Liver (tissue), 8 donors: ENCODE measurements at regions not wholly inside any gene's neighbourhood (a gene's known extent, or its start where the extent isn't known, plus 50 kb on each side); places are given as distances from the start of the nearest gene placed in this dataset.
A peak's percentile ranks its signal among the peaks of the same experiment; 100 is the strongest.

Source experiments
- DNase-seq: peaks from one replicate; pipeline ENCODE4 v3.0.0-alpha.2; 2017; ENCODE audit warnings: low spot score
- H3K27ac ChIP-seq, 2 donors: one replicate each; pipeline ENCODE4 v1.7.0; 2013; ENCODE audit warnings: inconsistent platforms in 2 of 2, low read length in 2 of 2, control low read depth in 1 of 2, low read depth in 1 of 2, mild to moderate bottlenecking in 1 of 2
- H3K27me3 ChIP-seq, 4 donors: one replicate each; pipeline versions ENCODE4 v1.6.1 to v1.7.0; 2013; ENCODE audit warnings: low read length in 3 of 4, inconsistent platforms in 1 of 4, mild to moderate bottlenecking in 1 of 4, moderate library complexity in 1 of 4; ENCODE audit not compliant: control insufficient read depth in 4 of 4, insufficient read depth in 4 of 4
- H3K36me3 ChIP-seq, 4 donors: one replicate each; pipeline versions ENCODE4 v1.6.1 to v1.7.0; 2013; ENCODE audit warnings: low read length in 3 of 4, mild to moderate bottlenecking in 3 of 4, low read depth in 1 of 4, moderate library complexity in 1 of 4; ENCODE audit not compliant: control insufficient read depth in 4 of 4, insufficient read depth in 3 of 4
- H3K4me1 ChIP-seq, 4 donors: one replicate each; pipeline versions ENCODE4 v1.6.1 to v1.7.0; 2013; ENCODE audit warnings: low read length in 3 of 4, mild to moderate bottlenecking in 3 of 4, moderate library complexity in 1 of 4; ENCODE audit not compliant: control insufficient read depth in 4 of 4, insufficient read depth in 4 of 4
- H3K4me3 ChIP-seq, 3 donors: one replicate each; pipeline versions ENCODE4 v1.6.1 to v1.7.0; 2013; ENCODE audit warnings: low read length in 3 of 3, control low read depth in 1 of 3, low read depth in 1 of 3, mild to moderate bottlenecking in 1 of 3
- H3K9ac ChIP-seq, 2 donors: one replicate each; pipeline ENCODE4 v1.7.0; 2013; ENCODE audit warnings: low read length in 2 of 2, mild to moderate bottlenecking in 2 of 2, moderate library complexity in 2 of 2, control low read depth in 1 of 2, low read depth in 1 of 2
- H3K9me3 ChIP-seq, 4 donors: one replicate each; pipeline versions ENCODE4 v1.6.1 to v1.7.0; 2013; ENCODE audit warnings: low read length in 3 of 4; ENCODE audit not compliant: control insufficient read depth in 4 of 4
- EGR1 ChIP-seq, 2 donors: IDR thresholded peaks; 2 replicates each; pipeline ENCODE4 v1.6.1; 2016 to 2018; ENCODE audit warnings: antibody characterized with exemption in 2 of 2, low read depth in 2 of 2
- FOXA1 ChIP-seq: IDR thresholded peaks from 2 replicates; pipeline ENCODE4 v1.6.1; 2016; ENCODE audit warnings: antibody characterized with exemption
- FOXA2 ChIP-seq: IDR thresholded peaks from 2 replicates; pipeline ENCODE4 v1.6.1; 2016; ENCODE audit warnings: antibody characterized with exemption
- GABPA ChIP-seq, 2 donors: IDR thresholded peaks in 1 of 2; conservative IDR thresholded peaks in 1 of 2; 2 replicates each; pipeline ENCODE4 v1.6.1; 2016; ENCODE audit warnings: antibody characterized with exemption in 2 of 2, mild to moderate bottlenecking in 1 of 2, moderate library complexity in 1 of 2
- HNF4A ChIP-seq, 2 donors: conservative IDR thresholded peaks; 2 replicates each; pipeline ENCODE4 v1.6.1; 2016; ENCODE audit warnings: antibody characterized with exemption in 2 of 2, mild to moderate bottlenecking in 2 of 2
- HNF4G ChIP-seq: IDR thresholded peaks from 2 replicates; pipeline ENCODE4 v1.6.1; 2016; ENCODE audit warnings: antibody characterized with exemption
- JUND ChIP-seq, 2 donors: IDR thresholded peaks; 2 replicates each; pipeline ENCODE4 v1.6.1; 2016; ENCODE audit warnings: antibody characterized with exemption in 2 of 2
- MAX ChIP-seq: IDR thresholded peaks from 2 replicates; pipeline ENCODE4 v1.6.1; 2016; ENCODE audit warnings: antibody characterized with exemption
- NR2F2 ChIP-seq: IDR thresholded peaks from 2 replicates; pipeline ENCODE4 v1.6.1; 2016; ENCODE audit warnings: antibody characterized with exemption
- RAD21 ChIP-seq, 2 donors: IDR thresholded peaks; 2 replicates each; pipeline ENCODE4 v1.6.1; 2016; ENCODE audit warnings: antibody characterized with exemption in 2 of 2, mild to moderate bottlenecking in 2 of 2
- RXRA ChIP-seq, 2 donors: IDR thresholded peaks; 2 replicates each; pipeline ENCODE4 v1.6.1; 2017 to 2018; ENCODE audit warnings: antibody characterized with exemption in 2 of 2, mild to moderate bottlenecking in 1 of 2
- SP1 ChIP-seq: IDR thresholded peaks from 2 replicates; pipeline ENCODE4 v1.6.1; 2018; ENCODE audit warnings: antibody characterized with exemption, mild to moderate bottlenecking
- TAF1 ChIP-seq: conservative IDR thresholded peaks from 2 replicates; pipeline ENCODE4 v1.6.1; 2016; ENCODE audit warnings: antibody characterized with exemption, mild to moderate bottlenecking
- YY1 ChIP-seq: IDR thresholded peaks from 2 replicates; pipeline ENCODE4 v1.6.1; 2016; ENCODE audit warnings: antibody characterized with exemption, mild to moderate bottlenecking
- ZBTB33 ChIP-seq: IDR thresholded peaks from 2 replicates; pipeline ENCODE4 v1.6.1; 2016; ENCODE audit warnings: antibody characterized with exemption
- WGBS: extraction: QIAGEN DNeasy Blood & Tissue Kit; methylation state at CpG from one replicate; pipeline ENCODE4 v1.1.7; 2013; 5-methylcytosine and 5-hydroxymethylcytosine counted together
- TF ChIP-seq, protein P1 (sequence below): fragments of 150-350 bp; IDR thresholded peaks from 2 replicates; pipeline ENCODE4 v1.5.1; 2017; ENCODE audit warnings: improper control_type of control experiment, low read depth, low read length; ENCODE audit not compliant: missing input control
- TF ChIP-seq, protein P2 (sequence below): IDR thresholded peaks from 2 replicates; pipeline ENCODE4 v1.6.1; 2016; ENCODE audit warnings: antibody characterized with exemption, mild to moderate bottlenecking
- TF ChIP-seq, protein P3 (sequence below): IDR thresholded peaks from 2 replicates; pipeline ENCODE4 v1.6.1; 2016; ENCODE audit warnings: antibody characterized with exemption
- donor health status: healthy.
- donor health status: healthy.
- donor health status: healthy.
- donor health status: healthy.
- donor health status: healthy.

- TF ChIP-seq, protein P1, sequence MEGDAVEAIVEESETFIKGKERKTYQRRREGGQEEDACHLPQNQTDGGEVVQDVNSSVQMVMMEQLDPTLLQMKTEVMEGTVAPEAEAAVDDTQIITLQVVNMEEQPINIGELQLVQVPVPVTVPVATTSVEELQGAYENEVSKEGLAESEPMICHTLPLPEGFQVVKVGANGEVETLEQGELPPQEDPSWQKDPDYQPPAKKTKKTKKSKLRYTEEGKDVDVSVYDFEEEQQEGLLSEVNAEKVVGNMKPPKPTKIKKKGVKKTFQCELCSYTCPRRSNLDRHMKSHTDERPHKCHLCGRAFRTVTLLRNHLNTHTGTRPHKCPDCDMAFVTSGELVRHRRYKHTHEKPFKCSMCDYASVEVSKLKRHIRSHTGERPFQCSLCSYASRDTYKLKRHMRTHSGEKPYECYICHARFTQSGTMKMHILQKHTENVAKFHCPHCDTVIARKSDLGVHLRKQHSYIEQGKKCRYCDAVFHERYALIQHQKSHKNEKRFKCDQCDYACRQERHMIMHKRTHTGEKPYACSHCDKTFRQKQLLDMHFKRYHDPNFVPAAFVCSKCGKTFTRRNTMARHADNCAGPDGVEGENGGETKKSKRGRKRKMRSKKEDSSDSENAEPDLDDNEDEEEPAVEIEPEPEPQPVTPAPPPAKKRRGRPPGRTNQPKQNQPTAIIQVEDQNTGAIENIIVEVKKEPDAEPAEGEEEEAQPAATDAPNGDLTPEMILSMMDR = peak; percentile 63
- TF ChIP-seq RAD21 (IDR thresholded peaks at IDR 0.05) = peak; percentile 70 to 78
- no peak for TF ChIP-seq FOXA2
- TF ChIP-seq RXRA (IDR thresholded peaks at IDR 0.05) = no peak
- no peak for TF ChIP-seq TAF1
- no peak for TF ChIP-seq HNF4G
- Histone ChIP-seq H3K9ac (no peak overlapping the region), H3K36me3 (no peaks in the 10 kb centered on the region), H3K9me3 (no peaks in the 10 kb centered on the region), H3K4me3 (peak overlapping the region in 1 of 3 donors; percentile 25), H3K4me1 (peaks cover 8 to 14% (median 11%) of the 10 kb centered on the region in 4 donors), H3K27me3 (peaks cover 0 to 6% (median 4%) of the 10 kb centered on the region in 4 donors), H3K27ac (no peak overlapping the region)
- WGBS = 5% methylated on average over 67 of the region's 67 CpGs
- peak; percentile 74 for DNase-seq
These were observed 134.7 kb downstream of the TPRA1 start for GRCh38 chr3:127455541-127456450.

DNA sequence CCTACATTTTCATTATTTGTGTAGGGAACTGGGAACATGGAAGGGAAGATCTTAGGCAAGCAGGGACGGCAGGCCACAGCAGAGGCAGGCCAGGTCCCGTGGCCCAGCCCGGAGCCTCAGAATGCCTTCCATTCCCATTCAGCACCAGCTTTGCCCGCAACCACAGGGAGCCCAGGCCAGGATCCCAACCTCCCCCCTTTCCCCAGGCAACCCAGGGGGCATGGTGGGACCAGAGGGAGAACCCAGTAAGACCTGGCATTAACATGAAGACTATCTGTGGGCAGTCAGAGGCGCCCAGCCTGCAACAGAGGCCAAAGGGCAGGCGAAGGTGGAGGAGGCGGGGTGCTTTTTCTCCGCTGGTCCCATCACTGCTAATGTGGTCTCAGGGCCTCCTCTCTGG, 135.6 kb downstream of the TPRA1 start:
- H3K36me3 ChIP-seq = no peaks in the 10 kb centered on the region
- no peak overlapping the region for H3K27ac ChIP-seq
- peaks cover 8 to 14% (median 11%) of the 10 kb centered on the region in 4 donors for H3K4me1 ChIP-seq
- TF ChIP-seq FOXA2 = no peak
- TF ChIP-seq YY1 = no peak
- TF ChIP-seq GABPA (IDR thresholded peaks at IDR 0.05 in 1 of 2, conservative IDR thresholded peaks at IDR 0.05 in 1 of 2) = no peak
- TF ChIP-seq JUND (IDR thresholded peaks at IDR 0.05) = no peak
- no peak for TF ChIP-seq RAD21 (IDR thresholded peaks at IDR 0.05)
- TF ChIP-seq TAF1 = no peak
- no peak for TF ChIP-seq FOXA1
- TF ChIP-seq, protein P1 = no peak
- no peak for TF ChIP-seq HNF4G
- TF ChIP-seq MAX = no peak
- no peak for TF ChIP-seq SP1
- TF ChIP-seq, protein P2, sequence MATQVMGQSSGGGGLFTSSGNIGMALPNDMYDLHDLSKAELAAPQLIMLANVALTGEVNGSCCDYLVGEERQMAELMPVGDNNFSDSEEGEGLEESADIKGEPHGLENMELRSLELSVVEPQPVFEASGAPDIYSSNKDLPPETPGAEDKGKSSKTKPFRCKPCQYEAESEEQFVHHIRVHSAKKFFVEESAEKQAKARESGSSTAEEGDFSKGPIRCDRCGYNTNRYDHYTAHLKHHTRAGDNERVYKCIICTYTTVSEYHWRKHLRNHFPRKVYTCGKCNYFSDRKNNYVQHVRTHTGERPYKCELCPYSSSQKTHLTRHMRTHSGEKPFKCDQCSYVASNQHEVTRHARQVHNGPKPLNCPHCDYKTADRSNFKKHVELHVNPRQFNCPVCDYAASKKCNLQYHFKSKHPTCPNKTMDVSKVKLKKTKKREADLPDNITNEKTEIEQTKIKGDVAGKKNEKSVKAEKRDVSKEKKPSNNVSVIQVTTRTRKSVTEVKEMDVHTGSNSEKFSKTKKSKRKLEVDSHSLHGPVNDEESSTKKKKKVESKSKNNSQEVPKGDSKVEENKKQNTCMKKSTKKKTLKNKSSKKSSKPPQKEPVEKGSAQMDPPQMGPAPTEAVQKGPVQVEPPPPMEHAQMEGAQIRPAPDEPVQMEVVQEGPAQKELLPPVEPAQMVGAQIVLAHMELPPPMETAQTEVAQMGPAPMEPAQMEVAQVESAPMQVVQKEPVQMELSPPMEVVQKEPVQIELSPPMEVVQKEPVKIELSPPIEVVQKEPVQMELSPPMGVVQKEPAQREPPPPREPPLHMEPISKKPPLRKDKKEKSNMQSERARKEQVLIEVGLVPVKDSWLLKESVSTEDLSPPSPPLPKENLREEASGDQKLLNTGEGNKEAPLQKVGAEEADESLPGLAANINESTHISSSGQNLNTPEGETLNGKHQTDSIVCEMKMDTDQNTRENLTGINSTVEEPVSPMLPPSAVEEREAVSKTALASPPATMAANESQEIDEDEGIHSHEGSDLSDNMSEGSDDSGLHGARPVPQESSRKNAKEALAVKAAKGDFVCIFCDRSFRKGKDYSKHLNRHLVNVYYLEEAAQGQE = no peak
- TF ChIP-seq EGR1 (IDR thresholded peaks at IDR 0.05; ENCODE audit: low read depth in 2 of 2) = no peak
- TF ChIP-seq NR2F2 = no peak
- TF ChIP-seq RXRA (IDR thresholded peaks at IDR 0.05) = no peak
- no peak for TF ChIP-seq HNF4A (conservative IDR thresholded peaks at IDR 0.05)
- TF ChIP-seq, protein P3, sequence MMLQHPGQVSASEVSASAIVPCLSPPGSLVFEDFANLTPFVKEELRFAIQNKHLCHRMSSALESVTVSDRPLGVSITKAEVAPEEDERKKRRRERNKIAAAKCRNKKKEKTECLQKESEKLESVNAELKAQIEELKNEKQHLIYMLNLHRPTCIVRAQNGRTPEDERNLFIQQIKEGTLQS = no peak
- no peak for TF ChIP-seq ZBTB33
- 77% methylated on average over 8 of the region's 8 CpGs for WGBS
- no peaks in the 10 kb centered on the region for H3K9me3 ChIP-seq
- peaks cover 0 to 6% (median 4%) of the 10 kb centered on the region in 4 donors for H3K27me3 ChIP-seq
- no peak for DNase-seq
- H3K9ac ChIP-seq = no peak overlapping the region
- H3K4me3 ChIP-seq = no peak overlapping the region
